Posterior vena cava (tissue), 2 donors: ENCODE measurements at regions not wholly inside any gene's neighbourhood (a gene's known extent, or its start where the extent isn't known, plus 50 kb on each side); places are given as distances from the start of the nearest gene placed in this dataset.
A peak's percentile ranks its signal among the peaks of the same experiment; 100 is the strongest.

ENCODE experiments used
- DNase-seq: peaks from one replicate; pipeline ENCODE4 v3.0.0-alpha.2; 2020; ENCODE audit warnings: low spot score
- intact Hi-C, 2 donors: fragments of 100-400 bp; cut with DNase I; formaldehyde crosslinking; loops; one replicate each; pipeline versions ENCODE4 v1.14.1 to v1.14.2; 2022 to 2023
- donor health status: DM: yes; HTN: yes; CAD: no.
- donor health status: DM: yes; HTN: yes; CAD: no.

- DNase-seq, result no peak
- intact Hi-C loops, result no loop called here
Measured at GRCh38 chr18:34457761-34458160, 233.0 kb upstream of the NOL4 start.

- intact Hi-C loops, result no loop called here
- DNase-seq, result no peak
Measured at GRCh38 chr18:34458410-34458977, 233.8 kb upstream of the NOL4 start.

- intact Hi-C loops, result no loop called here
Measured at GRCh38 chr18:34461266-34461665, 236.6 kb upstream of the NOL4 start.

GRCh38 chr18:34467058-34467457 is 242.3 kb upstream of the NOL4 start:
- intact Hi-C loops, result no loop called here
- no peak for DNase-seq

More at GRCh38 chr18:34461266-34461665, 236.6 kb upstream of the NOL4 start:
- no peak for DNase-seq

GRCh38 chr18:34480162-34480700 is 229.9 kb upstream of the DTNA start:
- no peak for DNase-seq
- intact Hi-C loops, result no loop called here

GRCh38 chr18:34482204-34482603 is 227.9 kb upstream of the DTNA start:
- DNase-seq, result no peak
- intact Hi-C loops, result no loop called here

GRCh38 chr18:34483198-34483597 is 226.9 kb upstream of the DTNA start:
- intact Hi-C loops, result no loop called here

GRCh38 chr18:34491719-34492118 is 218.4 kb upstream of the DTNA start:
- no peak for DNase-seq
- intact Hi-C loops, result no loop called here

More at GRCh38 chr18:34483198-34483597, 226.9 kb upstream of the DTNA start:
- no peak for DNase-seq

GRCh38 chr18:34492652-34493051 is 217.4 kb upstream of the DTNA start:
- no peak for DNase-seq
- intact Hi-C loops, result no loop called here

GRCh38 chr18:34493099-34493544 is 217.0 kb upstream of the DTNA start:
- peak; percentile 90 for DNase-seq
- intact Hi-C loops, result no loop called here

- DNase-seq, result peak; percentile 78
- intact Hi-C loops, result no loop called here
Measured at GRCh38 chr18:34493566-34494358, 216.3 kb upstream of the DTNA start.

GRCh38 chr18:34494359-34494696 is 215.8 kb upstream of the DTNA start:
- intact Hi-C loops, result no loop called here
- peak; percentile 69 for DNase-seq

GRCh38 chr18:34495506-34495905 is 214.6 kb upstream of the DTNA start:
- no peak for DNase-seq
- intact Hi-C loops, result no loop called here

- intact Hi-C loops, result no loop called here
- DNase-seq, result no peak
Measured at GRCh38 chr18:34501553-34501952, 208.5 kb upstream of the DTNA start.

- intact Hi-C loops, result no loop called here
- no peak for DNase-seq
Measured at GRCh38 chr18:34506198-34506597, 203.9 kb upstream of the DTNA start.

- intact Hi-C loops, result no loop called here
- DNase-seq, result no peak
Measured at GRCh38 chr18:34509163-34509562, 200.9 kb upstream of the DTNA start.

- intact Hi-C loops, result no loop called here
Measured at GRCh38 chr18:34509879-34510586, 200.1 kb upstream of the DTNA start.

GRCh38 chr18:34510926-34511325 is 199.2 kb upstream of the DTNA start:
- DNase-seq, result no peak
- intact Hi-C loops, result no loop called here

More at GRCh38 chr18:34509879-34510586, 200.1 kb upstream of the DTNA start:
- no peak for DNase-seq

- intact Hi-C loops, result no loop called here
- no peak for DNase-seq
Measured at GRCh38 chr18:34511435-34511834, 198.7 kb upstream of the DTNA start.

GRCh38 chr18:34511879-34512278 is 198.2 kb upstream of the DTNA start:
- DNase-seq, result no peak
- intact Hi-C loops, result no loop called here
